CD4-positive, alpha-beta T cell (primary cell): ENCODE measurements at regions not wholly inside any gene's neighbourhood (a gene's known extent, or its start where the extent isn't known, plus 50 kb on each side); places are given as distances from the start of the nearest gene placed in this dataset.
A peak's percentile ranks its signal among the peaks of the same experiment; 100 is the strongest.

ENCODE experiments used
- ATAC-seq: fragments of 200-7000 bp; cut with Tn5 transposase; one replicate; pipeline ENCODE4 v1.10.0; 2022; ENCODE audit warnings: mild to moderate bottlenecking; ENCODE audit not compliant: poor library complexity
- CTCF ChIA-PET: fragments of 350-600 bp; sonication (Branson Sonifier 250); formaldehyde crosslinking; loops from one replicate; lab custom pipeline; 2021; ENCODE audit warnings: antibody characterized with exemption, inconsistent platforms; lab: Charles Lee
- POLR2A ChIA-PET: fragments of 350-600 bp; sonication (Branson Sonifier 250); formaldehyde crosslinking; loops from one replicate; lab custom pipeline; 2021; ENCODE audit warnings: antibody characterized with exemption, inconsistent platforms; lab: Charles Lee
- DNase-seq, 14 experiments: peaks; one replicate each; pipeline ENCODE4 v3.0.0-alpha.2; 2013 to 2020; ENCODE audit warnings: mixed read lengths in 2 of 14
- H3K27ac ChIP-seq, 2 donors: one replicate each; pipeline versions ENCODE4 v1.5.1 to v1.7.0; 2013; ENCODE audit warnings: low read length in 2 of 2, low read depth in 1 of 2, mild to moderate bottlenecking in 1 of 2
- H3K27me3 ChIP-seq, 2 experiments: 1 replicate in 1 of 2; 2 replicates in 1 of 2; pipeline versions ENCODE4 v1.6.1 to v1.7.0; 2013; ENCODE audit warnings: low read length in 2 of 2, control low read depth in 1 of 2, mild to moderate bottlenecking in 1 of 2, moderate library complexity in 1 of 2; ENCODE audit not compliant: insufficient read depth in 2 of 2, control insufficient read depth in 1 of 2
- H3K36me3 ChIP-seq: one replicate; pipeline ENCODE4 v1.6.1; 2013; ENCODE audit warnings: low read length, control low read depth; ENCODE audit not compliant: insufficient read depth
- H3K4me1 ChIP-seq: one replicate; pipeline ENCODE4 v1.6.1; 2013; ENCODE audit warnings: low read length, control low read depth; ENCODE audit not compliant: insufficient read depth
- H3K4me3 ChIP-seq: one replicate; pipeline ENCODE4 v1.5.1; 2013; ENCODE audit warnings: mild to moderate bottlenecking, low read length, moderate library complexity
- H3K9me3 ChIP-seq, 2 experiments: 1 replicate in 1 of 2; 2 replicates in 1 of 2; pipeline versions ENCODE4 v1.6.1 to v1.7.0; 2013; ENCODE audit warnings: low read length in 2 of 2, mild to moderate bottlenecking in 2 of 2, control low read depth in 1 of 2, moderate library complexity in 1 of 2; ENCODE audit not compliant: control insufficient read depth in 1 of 2, insufficient read depth in 1 of 2
- H3K27ac Mint-ChIP-seq: one replicate; pipeline ENCODE4 v1.8.0; 2020; ENCODE audit warnings: mixed read lengths
- H3K27me3 Mint-ChIP-seq: one replicate; pipeline ENCODE4 v1.8.0; 2021; ENCODE audit warnings: mixed read lengths
- H3K36me3 Mint-ChIP-seq: one replicate; pipeline ENCODE4 v1.8.0; 2021; ENCODE audit warnings: low read depth, mixed read lengths
- H3K4me1 Mint-ChIP-seq: one replicate; pipeline ENCODE4 v1.8.0; 2021; ENCODE audit warnings: low read depth, mixed read lengths
- H3K4me3 Mint-ChIP-seq: one replicate; pipeline ENCODE4 v1.8.0; 2020; ENCODE audit warnings: mild to moderate bottlenecking, mixed read lengths
- H3K9me3 Mint-ChIP-seq: one replicate; pipeline ENCODE4 v1.8.0; 2020; ENCODE audit warnings: mixed read lengths
- intact Hi-C, 2 experiments: fragments of 100-400 bp; cut with DNase I in 1 of 2; cut with micrococcal nuclease in 1 of 2; formaldehyde crosslinking; loops; one replicate each; pipeline versions ENCODE4 v1.15.1 to v1.9.0; 2023 to 2025; cut with DNase I, micrococcal nuclease
- TF ChIP-seq, protein P1 (sequence below): fragments of 200-600 bp; IDR thresholded peaks from one replicate; pipeline ENCODE4 v1.8.0; 2022; ENCODE audit warnings: antibody characterized with exemption, mild to moderate bottlenecking

- H3K4me3 Mint-ChIP-seq, result no peak overlapping the region
- Histone ChIP-seq H3K36me3 (no peaks in the 10 kb centered on the region), H3K27ac (no peak overlapping the region), H3K4me3 (no peak overlapping the region), H3K4me1 (no peaks in the 10 kb centered on the region), H3K27me3 (no peaks in the 10 kb centered on the region), H3K9me3 (no peaks in the 10 kb centered on the region)
- H3K4me1 Mint-ChIP-seq, result peaks cover 16% of the 10 kb centered on the region
- POLR2A ChIA-PET, result no interaction called here
- H3K9me3 Mint-ChIP-seq, result no peaks in the 10 kb centered on the region
- no peak for ATAC-seq
- intact Hi-C loops, result no loop called here
- no peak for DNase-seq
- H3K27me3 Mint-ChIP-seq, result no peaks in the 10 kb centered on the region
- CTCF ChIA-PET, result interaction anchor here (1.0 to 1.1 kb wide), 2 partner anchors 9 to 14 kb away, joined by 3 to 4 read pairs; no protein-coding TSS in a partner anchor
- TF ChIP-seq, protein P1, sequence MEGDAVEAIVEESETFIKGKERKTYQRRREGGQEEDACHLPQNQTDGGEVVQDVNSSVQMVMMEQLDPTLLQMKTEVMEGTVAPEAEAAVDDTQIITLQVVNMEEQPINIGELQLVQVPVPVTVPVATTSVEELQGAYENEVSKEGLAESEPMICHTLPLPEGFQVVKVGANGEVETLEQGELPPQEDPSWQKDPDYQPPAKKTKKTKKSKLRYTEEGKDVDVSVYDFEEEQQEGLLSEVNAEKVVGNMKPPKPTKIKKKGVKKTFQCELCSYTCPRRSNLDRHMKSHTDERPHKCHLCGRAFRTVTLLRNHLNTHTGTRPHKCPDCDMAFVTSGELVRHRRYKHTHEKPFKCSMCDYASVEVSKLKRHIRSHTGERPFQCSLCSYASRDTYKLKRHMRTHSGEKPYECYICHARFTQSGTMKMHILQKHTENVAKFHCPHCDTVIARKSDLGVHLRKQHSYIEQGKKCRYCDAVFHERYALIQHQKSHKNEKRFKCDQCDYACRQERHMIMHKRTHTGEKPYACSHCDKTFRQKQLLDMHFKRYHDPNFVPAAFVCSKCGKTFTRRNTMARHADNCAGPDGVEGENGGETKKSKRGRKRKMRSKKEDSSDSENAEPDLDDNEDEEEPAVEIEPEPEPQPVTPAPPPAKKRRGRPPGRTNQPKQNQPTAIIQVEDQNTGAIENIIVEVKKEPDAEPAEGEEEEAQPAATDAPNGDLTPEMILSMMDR, result no peak
- H3K36me3 Mint-ChIP-seq, result no peaks in the 10 kb centered on the region
- H3K27ac Mint-ChIP-seq, result no peak overlapping the region
Measured at GRCh38 chr4:163592212-163592611, 97.7 kb downstream of the TMA16 start.

DNA sequence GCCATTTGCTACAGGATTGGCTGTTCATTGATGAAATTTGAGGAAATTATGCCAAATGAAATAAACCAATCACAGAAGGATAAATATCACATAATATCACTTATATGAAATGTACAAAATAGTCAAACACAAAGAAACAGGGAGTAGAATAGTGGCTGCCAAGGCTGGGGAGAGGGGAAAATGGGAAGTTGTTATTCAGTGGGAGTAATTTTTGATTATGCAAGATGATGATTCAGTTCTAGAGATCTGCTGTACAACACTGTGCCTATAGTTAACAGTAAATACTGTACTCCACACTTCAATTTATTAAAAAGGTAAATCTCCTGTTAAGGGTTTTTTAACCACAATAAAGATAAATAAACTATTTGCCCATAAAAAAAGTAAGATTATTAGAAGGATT, 101.1 kb downstream of the TMA16 start:
- ATAC-seq, result no peak
- POLR2A ChIA-PET, result no interaction called here

GRCh38 chr4:163598028-163598427, 103.5 kb downstream of the TMA16 start:
- Mint-ChIP-seq H3K27me3 (no peaks in the 10 kb centered on the region), H3K9me3 (no peaks in the 10 kb centered on the region), H3K27ac (no peak overlapping the region), H3K36me3 (no peaks in the 10 kb centered on the region), H3K4me1 (peaks cover 5% of the 10 kb centered on the region), H3K4me3 (no peak overlapping the region)
- intact Hi-C loops, result no loop called here
- ATAC-seq (no peak), DNase-seq (no peak)
- POLR2A ChIA-PET, result interaction anchor here (0.6 to 1.1 kb wide), 2 partner anchors 8 to 11 kb away, joined by 3 read pairs; no protein-coding TSS in a partner anchor
- Histone ChIP-seq H3K27me3 (no peaks in the 10 kb centered on the region), H3K4me1 (no peaks in the 10 kb centered on the region), H3K4me3 (no peak overlapping the region), H3K27ac (no peak overlapping the region), H3K9me3 (no peaks in the 10 kb centered on the region), H3K36me3 (no peaks in the 10 kb centered on the region)
- TF ChIP-seq, protein P1, result no peak
- CTCF ChIA-PET, result no interaction called here

More for the DNA sequence above, 101.1 kb downstream of the TMA16 start:
- no peaks in the 10 kb centered on the region for H3K27me3 ChIP-seq
- no peak overlapping the region for H3K27ac Mint-ChIP-seq
- no peaks in the 10 kb centered on the region for H3K27me3 Mint-ChIP-seq
- CTCF ChIA-PET, result no interaction called here
- H3K36me3 ChIP-seq, result no peaks in the 10 kb centered on the region
- TF ChIP-seq, protein P1, result no peak
- no peaks in the 10 kb centered on the region for H3K9me3 ChIP-seq
- H3K4me3 Mint-ChIP-seq, result no peak overlapping the region
- H3K4me1 ChIP-seq, result no peaks in the 10 kb centered on the region
- H3K4me1 Mint-ChIP-seq, result peaks cover 17% of the 10 kb centered on the region
- peak in 2 of 14 experiments; percentile 19 to 23 for DNase-seq
- no peaks in the 10 kb centered on the region for H3K36me3 Mint-ChIP-seq
- H3K4me3 ChIP-seq, result no peak overlapping the region
- H3K27ac ChIP-seq, result no peak overlapping the region
- no peaks in the 10 kb centered on the region for H3K9me3 Mint-ChIP-seq
- intact Hi-C loops, result no loop called here
